HFF-Myc (cell line): ENCODE measurements at regions not wholly inside any gene's neighbourhood (a gene's known extent, or its start where the extent isn't known, plus 50 kb on each side); places are given as distances from the start of the nearest gene placed in this dataset.
"Not testable (repeated sequence)": the region's sequence is repeated elsewhere in the genome, so short reads cannot be mapped to it uniquely, and the experiment has no call there.

Experiments
- DNase-seq: peaks from one replicate; pipeline ENCODE4 v3.0.0-alpha.2; 2011; ENCODE audit warnings: low read depth; ENCODE audit errors: extremely low read depth
- H3K4me3 ChIP-seq: replicated peaks from 2 replicates; pipeline ENCODE4 v1.5.1; 2011; ENCODE audit warnings: low read depth, mild to moderate bottlenecking, control low read depth, low read length
- TF ChIP-seq, protein P1 (sequence below): IDR thresholded peaks from 2 replicates; pipeline ENCODE4 v1.5.1; 2012; ENCODE audit warnings: mild to moderate bottlenecking, low read depth, low read length, control low read depth; ENCODE audit errors: missing control alignments

DNA sequence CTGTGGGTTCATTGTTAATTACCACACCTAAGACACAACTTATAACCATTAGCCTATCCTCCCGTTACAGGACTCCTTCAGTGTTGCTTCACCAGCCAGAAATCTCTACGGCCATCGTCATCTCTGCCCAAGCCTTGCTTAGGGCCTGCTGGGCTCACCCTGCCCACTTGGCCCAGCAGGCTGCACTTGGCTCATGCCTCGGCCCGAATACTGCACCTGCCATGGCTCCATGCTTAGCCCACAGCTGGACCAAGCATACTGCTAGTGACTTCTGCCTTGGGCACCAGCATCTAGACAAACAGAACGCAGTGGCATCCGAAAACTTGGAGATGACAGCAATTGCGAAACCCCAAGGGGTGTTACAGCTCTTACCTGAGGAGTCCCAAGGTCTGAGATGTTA lies 2336.0 kb upstream of the ACO1 start:
- no peak overlapping the region for H3K4me3 ChIP-seq
- DNase-seq: no peak
- TF ChIP-seq, protein P1, sequence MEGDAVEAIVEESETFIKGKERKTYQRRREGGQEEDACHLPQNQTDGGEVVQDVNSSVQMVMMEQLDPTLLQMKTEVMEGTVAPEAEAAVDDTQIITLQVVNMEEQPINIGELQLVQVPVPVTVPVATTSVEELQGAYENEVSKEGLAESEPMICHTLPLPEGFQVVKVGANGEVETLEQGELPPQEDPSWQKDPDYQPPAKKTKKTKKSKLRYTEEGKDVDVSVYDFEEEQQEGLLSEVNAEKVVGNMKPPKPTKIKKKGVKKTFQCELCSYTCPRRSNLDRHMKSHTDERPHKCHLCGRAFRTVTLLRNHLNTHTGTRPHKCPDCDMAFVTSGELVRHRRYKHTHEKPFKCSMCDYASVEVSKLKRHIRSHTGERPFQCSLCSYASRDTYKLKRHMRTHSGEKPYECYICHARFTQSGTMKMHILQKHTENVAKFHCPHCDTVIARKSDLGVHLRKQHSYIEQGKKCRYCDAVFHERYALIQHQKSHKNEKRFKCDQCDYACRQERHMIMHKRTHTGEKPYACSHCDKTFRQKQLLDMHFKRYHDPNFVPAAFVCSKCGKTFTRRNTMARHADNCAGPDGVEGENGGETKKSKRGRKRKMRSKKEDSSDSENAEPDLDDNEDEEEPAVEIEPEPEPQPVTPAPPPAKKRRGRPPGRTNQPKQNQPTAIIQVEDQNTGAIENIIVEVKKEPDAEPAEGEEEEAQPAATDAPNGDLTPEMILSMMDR: no peak

DNA sequence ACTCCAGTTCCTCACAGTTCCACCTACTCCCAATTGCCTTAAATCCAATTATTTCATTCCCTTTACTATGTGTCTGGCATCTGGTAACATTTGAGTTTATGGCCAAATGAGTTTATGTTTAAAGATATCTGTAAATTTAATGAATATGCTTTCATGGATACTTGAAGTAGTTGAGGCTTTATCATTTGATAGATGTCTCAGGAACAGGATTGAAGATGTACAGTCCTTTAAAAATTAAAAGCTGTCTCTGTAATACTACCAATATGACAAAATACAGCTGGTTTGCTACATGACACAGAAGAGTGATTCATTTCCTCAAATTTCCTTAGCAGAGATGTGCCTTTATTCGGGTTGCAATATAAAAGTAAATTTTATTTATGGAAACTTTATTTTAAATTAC lies 2326.0 kb upstream of the ACO1 start:
- TF ChIP-seq, protein P1: no peak
- no peak for DNase-seq
- no peak overlapping the region for H3K4me3 ChIP-seq

DNA sequence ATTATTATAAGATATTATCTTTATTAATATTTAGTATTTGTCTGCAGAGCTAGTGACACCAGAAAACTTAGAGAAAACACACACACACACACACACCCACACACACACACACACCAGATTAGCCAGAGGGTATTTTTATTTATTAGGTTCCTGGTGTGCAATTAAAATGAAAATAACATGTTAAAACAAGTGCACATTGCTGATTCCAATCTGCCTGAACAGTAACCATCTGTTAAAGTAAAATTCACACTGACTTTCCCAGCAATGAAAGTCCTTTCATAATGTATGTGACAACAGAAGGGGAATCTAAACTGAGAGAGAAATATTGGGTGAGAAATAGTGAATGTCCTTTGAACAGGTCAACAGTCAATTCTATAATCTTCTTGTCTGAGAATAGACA lies 2323.5 kb upstream of the ACO1 start:
- H3K4me3 ChIP-seq: no peak overlapping the region
- DNase-seq: no peak
- TF ChIP-seq, protein P1: no peak

DNA sequence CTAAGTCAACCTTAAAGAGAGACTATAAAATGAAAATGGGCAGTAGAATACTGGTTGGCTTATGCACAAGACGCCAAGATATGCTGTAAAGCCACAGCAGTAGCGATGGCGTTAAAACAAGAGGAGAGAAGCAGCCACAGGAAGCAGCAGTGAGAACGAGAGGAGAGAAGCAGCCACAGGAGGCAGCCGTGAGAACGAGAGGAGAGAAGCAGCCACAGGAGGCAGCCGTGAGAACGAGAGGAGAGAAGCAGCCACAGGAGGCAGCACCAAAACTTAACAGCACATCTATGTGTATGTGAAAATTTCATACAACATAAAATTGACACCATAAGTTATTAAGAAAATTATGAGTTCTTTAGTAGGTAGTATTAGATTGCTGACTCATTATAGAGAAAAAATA lies 2318.6 kb upstream of the ACO1 start:
- no peak overlapping the region for H3K4me3 ChIP-seq
- TF ChIP-seq, protein P1: no peak
- no peak for DNase-seq

DNA sequence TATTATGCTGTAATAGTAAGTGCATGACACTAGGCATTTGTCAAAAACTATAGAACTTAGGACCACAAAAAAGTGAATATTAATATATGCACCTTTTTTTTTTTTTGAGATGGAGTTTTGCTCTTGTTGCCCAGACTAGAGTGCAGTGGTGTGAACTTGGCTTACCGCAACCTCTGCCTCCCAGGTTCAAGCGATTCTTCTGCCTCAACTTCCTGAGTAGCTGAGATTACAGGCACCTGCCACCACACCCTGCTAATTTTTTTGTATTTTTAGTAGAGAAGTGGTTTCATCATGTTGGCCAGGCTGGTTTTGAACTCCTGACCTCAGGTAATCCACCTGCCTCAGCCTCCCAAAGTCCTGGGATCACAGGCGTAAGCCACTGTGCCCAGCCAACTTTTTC lies 2315.2 kb upstream of the ACO1 start:
- not testable (repeated sequence) for DNase-seq, H3K4me3 ChIP-seq

DNA sequence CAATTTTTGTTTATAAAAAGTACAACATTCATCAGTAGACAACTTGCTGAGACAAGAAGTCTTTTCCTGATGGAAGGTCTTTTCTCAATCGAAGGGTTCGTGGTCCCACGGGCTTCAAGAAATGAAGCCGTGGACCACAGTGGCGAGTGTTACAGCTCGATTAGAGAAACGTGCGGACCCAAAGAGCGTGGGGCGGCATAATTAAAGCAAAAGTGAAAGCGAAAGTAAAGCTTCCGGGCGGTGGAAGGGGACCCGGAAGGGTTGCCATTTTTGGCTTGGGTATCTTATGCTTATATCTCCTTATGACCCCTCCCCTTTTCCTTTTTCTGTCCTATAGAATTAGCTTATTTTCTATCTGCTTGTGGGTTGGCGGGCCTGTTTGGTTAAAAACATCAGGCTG lies 2309.4 kb upstream of the ACO1 start:
- TF ChIP-seq, protein P1: no peak
- DNase-seq: no peak
- H3K4me3 ChIP-seq: no peak overlapping the region

DNA sequence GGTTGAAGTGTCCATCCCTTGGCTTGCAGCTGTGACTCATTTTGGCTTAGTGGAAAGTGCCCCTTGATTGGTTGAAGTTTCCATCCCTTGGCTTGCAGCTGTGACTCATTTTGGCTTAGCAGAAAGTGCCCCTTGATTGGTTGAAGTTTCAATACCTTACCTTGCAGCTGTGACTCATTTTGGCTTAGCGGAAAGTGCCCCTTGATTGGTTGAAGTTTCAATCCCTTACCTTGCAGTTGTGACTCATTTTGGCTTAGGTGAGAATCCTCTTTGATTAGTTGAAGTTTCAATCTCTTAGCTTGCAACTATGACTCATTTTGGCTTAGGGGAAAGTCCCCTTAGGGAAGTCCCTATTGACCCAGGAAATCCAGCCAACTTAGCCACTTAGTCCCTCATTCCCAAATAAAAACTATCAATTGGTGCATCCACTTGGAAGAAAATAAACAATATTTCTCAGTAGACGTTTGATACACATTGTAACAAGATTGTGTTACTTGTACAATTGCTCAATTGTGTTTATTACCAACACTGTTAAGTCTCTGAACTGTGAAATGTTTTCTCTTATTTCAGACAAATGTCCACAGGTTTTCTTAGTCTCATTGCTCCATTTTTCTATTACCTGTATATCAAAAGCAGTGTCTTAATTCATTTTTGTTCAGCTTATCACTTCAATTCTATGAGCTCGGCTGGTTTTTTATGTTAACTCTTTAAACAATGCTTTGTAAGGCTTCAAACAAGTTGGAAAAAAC lies 2308.8 kb upstream of the ACO1 start:
- TF ChIP-seq, protein P1: no peak
- no peak for DNase-seq
- H3K4me3 ChIP-seq: no peak overlapping the region
